Astrocyte (in vitro differentiated cells and primary cell): ENCODE measurements at regions not wholly inside any gene's neighbourhood (a gene's known extent, or its start where the extent isn't known, plus 50 kb on each side); places are given as distances from the start of the nearest gene placed in this dataset.

Experiments used
- DNase-seq: peaks from one replicate; pipeline ENCODE4 v3.0.0-alpha.2; 2010; ENCODE audit warnings: low read depth
- FAIRE-seq: peaks from 2 replicates; lab custom pipeline; 2011; peaks lifted over from hg19 to GRCh38; lab: Jason Lieb, UNC
- H2AFZ ChIP-seq: 2 replicates; pipeline ENCODE4 v1.6.0; 2012; ENCODE audit warnings: low read depth, low read length, inconsistent platforms
- H3K27ac ChIP-seq: 2 replicates; pipeline ENCODE4 v1.5.1; 2011; ENCODE audit warnings: low read depth, low read length, inconsistent platforms
- H3K27me3 ChIP-seq: 2 replicates; pipeline ENCODE4 v1.6.0; 2011; ENCODE audit warnings: low read length, inconsistent platforms; ENCODE audit not compliant: insufficient read depth
- H3K36me3 ChIP-seq: 2 replicates; pipeline ENCODE4 v1.5.1; 2011; ENCODE audit warnings: low read length, inconsistent platforms; ENCODE audit not compliant: insufficient read depth
- H3K4me1 ChIP-seq: 2 replicates; pipeline ENCODE4 v1.5.1; 2011; ENCODE audit warnings: low read length, inconsistent platforms; ENCODE audit not compliant: insufficient read depth
- H3K4me2 ChIP-seq: 2 replicates; pipeline ENCODE4 v1.6.0; 2012; ENCODE audit warnings: low read length, inconsistent platforms
- H3K4me3 ChIP-seq: 2 replicates; pipeline ENCODE4 v1.5.1; 2011; ENCODE audit warnings: low read depth, mild to moderate bottlenecking, low read length, inconsistent platforms; ENCODE audit not compliant: insufficient read depth
- H3K79me2 ChIP-seq: 2 replicates; pipeline ENCODE4 v1.6.0; 2012; ENCODE audit warnings: mild to moderate bottlenecking, low read length, inconsistent platforms; ENCODE audit not compliant: insufficient read depth
- H3K9ac ChIP-seq: 2 replicates; pipeline ENCODE4 v1.6.0; 2012; ENCODE audit warnings: mild to moderate bottlenecking, low read length, inconsistent platforms
- H3K9me3 ChIP-seq: 2 replicates; pipeline ENCODE4 v1.5.1; 2012; ENCODE audit warnings: low read depth, mild to moderate bottlenecking, low read length, inconsistent platforms; ENCODE audit not compliant: insufficient read depth
- H4K20me1 ChIP-seq: 2 replicates; pipeline ENCODE4 v1.6.0; 2012; ENCODE audit warnings: low read length, inconsistent platforms; ENCODE audit not compliant: insufficient read depth
- H3K27ac Mint-ChIP-seq: one replicate; pipeline ENCODE4 v1.8.0; 2021; ENCODE audit warnings: mild to moderate bottlenecking, mixed read lengths; ENCODE audit not compliant: unreplicated experiment
- H3K27me3 Mint-ChIP-seq: one replicate; pipeline ENCODE4 v1.8.0; 2021; ENCODE audit warnings: low read depth, mixed read lengths; ENCODE audit not compliant: unreplicated experiment
- H3K36me3 Mint-ChIP-seq: one replicate; pipeline ENCODE4 v1.8.0; 2021; ENCODE audit warnings: low read depth, mixed read lengths; ENCODE audit not compliant: unreplicated experiment
- H3K4me1 Mint-ChIP-seq: one replicate; pipeline ENCODE4 v1.8.0; 2021; ENCODE audit warnings: low read depth, mixed read lengths; ENCODE audit not compliant: unreplicated experiment
- H3K4me3 Mint-ChIP-seq: one replicate; pipeline ENCODE4 v1.8.0; 2021; ENCODE audit warnings: mild to moderate bottlenecking, moderate library complexity, mixed read lengths; ENCODE audit not compliant: unreplicated experiment
- H3K9me3 Mint-ChIP-seq: one replicate; pipeline ENCODE4 v1.8.0; 2021; ENCODE audit warnings: mild to moderate bottlenecking, mixed read lengths; ENCODE audit not compliant: unreplicated experiment
- CTCF ChIP-seq: IDR thresholded peaks from 2 replicates; pipeline ENCODE4 v1.5.1; 2011; ENCODE audit warnings: low read depth, mild to moderate bottlenecking, inconsistent platforms, low read length, moderate library complexity; ENCODE audit not compliant: insufficient read depth
- EZH2 ChIP-seq: IDR thresholded peaks from 2 replicates; pipeline ENCODE4 v1.6.1; 2012; ENCODE audit warnings: mild to moderate bottlenecking, low read length, inconsistent platforms; ENCODE audit not compliant: insufficient read depth

- H3K27ac ChIP-seq, result no peak overlapping the region
- no peaks in the 10 kb centered on the region for H4K20me1 ChIP-seq
- Mint-ChIP-seq H3K27ac (no peak overlapping the region), H3K4me1 (no peaks in the 10 kb centered on the region), H3K27me3 (peaks cover 2% of the 10 kb centered on the region), H3K36me3 (no peaks in the 10 kb centered on the region), H3K4me3 (no peak overlapping the region), H3K9me3 (peaks cover 7% of the 10 kb centered on the region)
- no peak overlapping the region for H2AFZ ChIP-seq
- no peaks in the 10 kb centered on the region for H3K79me2 ChIP-seq
- H3K9ac ChIP-seq, result no peak overlapping the region
- H3K9me3 ChIP-seq, result no peaks in the 10 kb centered on the region
- no peak for TF ChIP-seq EZH2
- TF ChIP-seq CTCF, result no peak
- FAIRE-seq (no peak), DNase-seq (no peak)
- H3K27me3 ChIP-seq, result no peaks in the 10 kb centered on the region
- no peak overlapping the region for H3K4me3 ChIP-seq
- no peaks in the 10 kb centered on the region for H3K36me3 ChIP-seq
- H3K4me1 ChIP-seq, result no peaks in the 10 kb centered on the region
- no peak overlapping the region for H3K4me2 ChIP-seq
Observed at GRCh38 chr15:81596159-81596865, 222.3 kb upstream of the TMC3 start.

DNA sequence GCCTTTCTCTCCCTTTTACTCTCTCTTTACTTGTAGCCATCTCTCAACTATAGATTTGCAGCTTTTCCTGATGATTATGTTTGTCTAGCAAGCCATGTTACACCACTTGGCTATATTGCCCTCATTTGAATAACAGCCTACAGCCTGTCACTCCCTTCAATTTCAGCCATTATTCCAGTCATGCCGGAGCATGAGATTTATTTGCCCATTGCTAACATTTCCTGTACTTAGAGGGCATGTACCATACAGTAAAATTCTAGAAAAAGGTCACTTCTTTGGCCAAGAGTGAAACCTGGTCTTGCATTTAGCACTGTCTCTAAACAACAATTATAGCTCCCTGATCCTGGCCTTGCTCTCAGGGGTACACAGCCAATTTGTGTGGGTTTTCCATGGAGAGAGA, 221.7 kb upstream of the TMC3 start:
- H3K79me2 ChIP-seq, result no peaks in the 10 kb centered on the region
- Mint-ChIP-seq H3K27ac (no peak overlapping the region), H3K36me3 (no peaks in the 10 kb centered on the region), H3K27me3 (peaks cover 2% of the 10 kb centered on the region), H3K9me3 (peaks cover 5% of the 10 kb centered on the region), H3K4me3 (no peak overlapping the region), H3K4me1 (no peaks in the 10 kb centered on the region)
- no peak overlapping the region for H3K4me2 ChIP-seq
- no peak overlapping the region for H3K27ac ChIP-seq
- H3K36me3 ChIP-seq, result no peaks in the 10 kb centered on the region
- H2AFZ ChIP-seq, result no peak overlapping the region
- H3K27me3 ChIP-seq, result no peaks in the 10 kb centered on the region
- no peak for FAIRE-seq
- DNase-seq, result no peak
- H3K4me1 ChIP-seq, result no peaks in the 10 kb centered on the region
- H3K4me3 ChIP-seq, result no peak overlapping the region
- no peak for TF ChIP-seq EZH2
- no peak for TF ChIP-seq CTCF
- no peak overlapping the region for H3K9ac ChIP-seq
- H3K9me3 ChIP-seq, result no peaks in the 10 kb centered on the region
- H4K20me1 ChIP-seq, result no peaks in the 10 kb centered on the region

DNA sequence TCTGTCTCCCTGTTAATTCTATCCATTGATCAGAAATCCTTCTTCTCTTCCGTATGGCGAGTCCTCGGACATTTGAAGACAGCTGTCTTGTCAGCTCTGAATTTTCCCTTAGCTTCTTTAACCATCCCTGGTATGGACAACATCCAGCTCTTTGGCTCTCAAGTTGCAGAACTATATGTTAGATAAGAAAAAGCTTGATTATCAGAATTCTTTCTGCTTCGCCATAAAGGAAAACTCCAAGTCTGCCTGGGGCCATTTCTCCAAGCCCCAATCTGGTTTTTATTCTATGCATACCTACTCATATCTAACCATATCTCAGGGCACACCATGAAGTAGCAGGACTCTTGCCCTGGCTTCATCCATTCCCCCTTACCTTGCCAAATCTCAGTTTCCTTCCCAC, 215.7 kb upstream of the TMC3 start:
- Histone ChIP-seq H3K4me3 (no peak overlapping the region), H3K36me3 (no peaks in the 10 kb centered on the region), H3K9ac (no peak overlapping the region), H3K4me2 (no peak overlapping the region), H4K20me1 (no peaks in the 10 kb centered on the region), H3K27ac (no peak overlapping the region), H3K9me3 (no peaks in the 10 kb centered on the region), H2AFZ (no peak overlapping the region), H3K4me1 (no peaks in the 10 kb centered on the region), H3K27me3 (no peaks in the 10 kb centered on the region), H3K79me2 (no peaks in the 10 kb centered on the region)
- Mint-ChIP-seq H3K9me3 (no peaks in the 10 kb centered on the region), H3K4me1 (no peaks in the 10 kb centered on the region), H3K4me3 (no peak overlapping the region), H3K36me3 (no peaks in the 10 kb centered on the region), H3K27me3 (peaks cover 2% of the 10 kb centered on the region), H3K27ac (no peak overlapping the region)
- DNase-seq, result no peak
- TF ChIP-seq CTCF (no peak), EZH2 (no peak)
- no peak for FAIRE-seq
